ENCODE measurements at regions not wholly inside any gene's neighbourhood (a gene's known extent, or its start where the extent isn't known, plus 50 kb on each side); places are given as distances from the start of the nearest gene placed in this dataset.

DNA sequence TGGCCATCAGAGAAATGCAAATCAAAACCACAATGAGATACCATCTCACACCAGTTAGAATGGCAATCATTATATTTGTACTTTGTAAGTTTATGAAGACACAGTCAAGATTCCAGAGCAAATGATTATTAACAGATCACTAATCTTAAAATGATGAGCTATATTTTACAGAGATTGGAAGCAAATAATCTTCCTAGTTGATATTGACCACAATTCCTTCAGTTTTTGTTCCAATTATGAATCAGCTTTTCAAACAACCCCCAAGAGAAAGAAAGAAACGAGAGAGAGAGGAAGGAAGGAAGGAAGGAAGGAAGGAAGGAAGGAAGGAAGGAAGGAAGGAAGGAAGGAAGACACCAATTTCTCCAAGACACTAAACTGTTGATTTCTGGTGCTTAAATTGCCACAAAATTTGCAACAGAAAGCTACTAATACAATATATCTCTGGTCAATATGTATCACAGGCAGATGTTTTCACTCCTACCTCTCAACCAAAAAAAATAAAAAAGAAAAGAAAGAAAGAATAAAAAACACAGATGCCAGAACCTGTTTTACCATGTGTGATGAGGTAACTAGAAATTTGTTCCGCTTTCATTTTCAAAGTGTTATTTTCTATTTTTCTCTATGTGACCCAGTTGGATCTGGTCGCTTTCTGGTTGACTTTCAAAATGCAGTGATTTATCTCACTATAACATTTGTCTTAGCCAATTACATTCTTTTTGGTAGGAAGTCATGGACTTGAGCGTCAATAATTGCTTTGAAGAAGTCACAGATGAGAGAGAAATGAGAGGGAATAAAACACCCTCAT lies 1609.6 kb downstream of the SI start:
- no peak overlapping the region for H3K4me3 ChIP-seq (ENCODE audit: control insufficient read depth, low read depth, low read length)
- no peak for DNase-seq (ENCODE audit: low read depth)
- TF ChIP-seq, protein P1, sequence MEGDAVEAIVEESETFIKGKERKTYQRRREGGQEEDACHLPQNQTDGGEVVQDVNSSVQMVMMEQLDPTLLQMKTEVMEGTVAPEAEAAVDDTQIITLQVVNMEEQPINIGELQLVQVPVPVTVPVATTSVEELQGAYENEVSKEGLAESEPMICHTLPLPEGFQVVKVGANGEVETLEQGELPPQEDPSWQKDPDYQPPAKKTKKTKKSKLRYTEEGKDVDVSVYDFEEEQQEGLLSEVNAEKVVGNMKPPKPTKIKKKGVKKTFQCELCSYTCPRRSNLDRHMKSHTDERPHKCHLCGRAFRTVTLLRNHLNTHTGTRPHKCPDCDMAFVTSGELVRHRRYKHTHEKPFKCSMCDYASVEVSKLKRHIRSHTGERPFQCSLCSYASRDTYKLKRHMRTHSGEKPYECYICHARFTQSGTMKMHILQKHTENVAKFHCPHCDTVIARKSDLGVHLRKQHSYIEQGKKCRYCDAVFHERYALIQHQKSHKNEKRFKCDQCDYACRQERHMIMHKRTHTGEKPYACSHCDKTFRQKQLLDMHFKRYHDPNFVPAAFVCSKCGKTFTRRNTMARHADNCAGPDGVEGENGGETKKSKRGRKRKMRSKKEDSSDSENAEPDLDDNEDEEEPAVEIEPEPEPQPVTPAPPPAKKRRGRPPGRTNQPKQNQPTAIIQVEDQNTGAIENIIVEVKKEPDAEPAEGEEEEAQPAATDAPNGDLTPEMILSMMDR (IDR thresholded peaks at IDR 0.05; ENCODE audit: control insufficient read depth, insufficient read depth, low read depth, low read length, missing control alignments), result no peak

DNA sequence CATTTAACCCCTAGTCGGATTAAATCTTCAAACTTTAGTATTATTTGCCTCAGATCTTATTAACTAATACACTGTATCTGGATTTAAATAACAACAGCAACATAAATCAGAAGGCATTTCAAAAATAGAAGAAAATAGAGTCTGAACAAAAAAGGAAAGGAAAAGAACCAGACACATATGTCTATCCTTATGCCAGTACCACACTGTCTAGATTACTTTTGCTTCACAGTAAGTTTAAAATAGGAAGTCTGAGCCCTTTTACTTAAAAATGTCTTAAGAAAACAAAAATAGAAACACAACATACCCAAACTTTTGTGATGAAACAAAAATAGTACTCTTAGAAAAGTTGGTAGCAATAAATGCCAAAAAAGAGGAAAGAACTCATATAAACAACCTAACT lies 1615.8 kb downstream of the SI start:
- no peak for DNase-seq (ENCODE audit: low read depth)
- TF ChIP-seq, protein P1 (IDR thresholded peaks at IDR 0.05; ENCODE audit: control insufficient read depth, insufficient read depth, low read depth, low read length, missing control alignments), result no peak
- no peak overlapping the region for H3K4me3 ChIP-seq (ENCODE audit: control insufficient read depth, low read depth, low read length)

DNA sequence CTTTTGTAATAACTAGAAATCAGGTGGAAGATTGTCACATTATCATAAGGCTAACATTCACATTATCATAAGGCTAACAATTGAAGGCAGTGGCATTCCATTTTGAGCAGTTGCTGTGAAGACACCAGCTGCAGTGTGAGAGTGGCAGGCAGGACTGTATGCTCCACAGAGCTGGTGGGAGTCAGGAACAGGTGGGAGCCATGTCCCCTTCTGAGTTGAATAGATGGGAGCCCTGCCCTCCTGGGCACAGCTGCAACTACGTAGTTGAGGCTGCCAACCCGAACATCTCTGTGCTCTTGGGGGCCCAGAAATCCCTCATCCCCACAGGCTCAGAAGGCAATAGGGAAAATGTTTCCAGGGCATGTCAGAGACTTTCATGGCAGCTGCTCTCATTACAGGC lies 1627.6 kb downstream of the SI start:
- no peak overlapping the region for H3K4me3 ChIP-seq (ENCODE audit: control insufficient read depth, low read depth, low read length)
- DNase-seq (ENCODE audit: low read depth), result no peak
- TF ChIP-seq, protein P1 (IDR thresholded peaks at IDR 0.05; ENCODE audit: control insufficient read depth, insufficient read depth, low read depth, low read length, missing control alignments), result no peak

DNA sequence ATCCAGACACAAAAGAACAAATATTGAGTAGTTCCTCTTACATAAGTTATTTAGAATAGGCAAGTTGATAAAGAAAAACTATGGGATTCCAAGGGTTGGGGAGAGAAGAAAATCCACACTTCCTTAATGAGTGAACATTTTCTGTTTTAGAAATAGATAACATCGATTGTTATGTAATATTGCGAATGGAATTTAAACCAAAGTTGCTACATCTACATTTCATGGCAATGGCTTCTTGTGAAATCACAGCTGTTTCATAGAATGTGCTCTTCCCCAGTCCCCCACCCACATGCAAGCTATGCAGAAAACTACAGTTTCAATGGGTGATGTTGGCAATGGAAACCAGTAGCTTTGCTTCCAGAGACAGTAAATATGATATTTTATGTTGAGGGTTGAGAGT lies 1639.5 kb downstream of the SI start:
- TF ChIP-seq, protein P1 (IDR thresholded peaks at IDR 0.05; ENCODE audit: control insufficient read depth, insufficient read depth, low read depth, low read length, missing control alignments), result no peak
- DNase-seq (ENCODE audit: low read depth), result no peak

DNA sequence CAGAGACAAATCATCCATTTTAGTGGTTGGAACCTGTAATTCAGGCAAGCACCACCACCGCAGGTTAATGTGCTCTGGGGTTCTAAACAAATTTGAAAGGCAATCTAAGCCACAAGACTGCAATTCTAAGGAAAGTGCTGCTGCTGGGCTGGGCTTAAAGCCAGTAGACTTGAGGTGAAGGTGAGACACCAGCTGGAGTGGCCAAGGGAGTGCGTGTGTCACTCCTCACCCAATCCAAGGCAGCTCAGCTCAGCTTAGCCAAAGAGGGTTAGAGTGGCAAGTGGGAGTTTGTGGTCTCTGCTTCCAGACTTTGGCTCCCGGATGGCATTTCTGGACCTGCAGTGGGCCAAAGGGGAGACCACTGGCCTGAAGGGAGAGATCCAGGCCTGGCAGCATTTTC lies 1655.6 kb downstream of the SI start:
- no peak overlapping the region for H3K4me3 ChIP-seq (ENCODE audit: control insufficient read depth, low read depth, low read length)
- TF ChIP-seq, protein P1 (IDR thresholded peaks at IDR 0.05; ENCODE audit: control insufficient read depth, insufficient read depth, low read depth, low read length, missing control alignments), result no peak
- DNase-seq (ENCODE audit: low read depth), result no peak

More for the DNA sequence above, 1639.5 kb downstream of the SI start:
- H3K4me3 ChIP-seq (ENCODE audit: control insufficient read depth, low read depth, low read length), result no peak overlapping the region

DNA sequence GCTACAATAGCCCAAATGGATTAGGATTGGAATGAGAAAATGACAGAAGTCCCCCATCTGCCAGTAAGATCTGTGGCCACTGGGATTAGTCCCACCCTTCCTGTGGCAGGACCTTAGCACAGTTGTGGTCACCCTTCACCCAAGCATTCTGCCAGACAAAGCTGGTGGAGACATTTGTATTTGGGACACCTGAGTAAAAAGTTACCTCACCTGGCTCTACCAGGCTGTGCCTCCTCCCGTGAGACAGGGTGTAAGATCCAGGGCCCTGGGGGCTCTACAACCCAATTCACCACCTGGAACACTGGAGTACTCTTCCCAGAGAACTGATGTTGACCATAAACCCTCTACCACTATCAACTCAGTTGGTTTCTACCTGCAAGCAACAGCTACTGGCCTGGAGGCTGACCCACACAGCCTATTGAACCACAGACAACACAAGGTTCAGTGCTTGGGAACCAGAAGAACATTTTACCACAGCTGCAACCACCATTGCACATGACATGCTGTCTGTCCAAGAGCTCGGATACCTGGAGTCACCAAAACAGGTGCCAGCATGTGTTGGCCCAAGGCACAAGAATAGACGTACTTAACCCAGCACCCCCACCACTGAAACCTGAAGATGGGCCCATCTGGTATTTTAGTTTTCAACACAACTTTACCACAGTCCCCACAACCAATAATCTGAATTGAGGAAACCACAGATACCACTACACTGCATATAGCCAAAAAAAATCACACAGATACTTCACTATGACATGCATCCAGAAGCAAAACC lies 1686.7 kb downstream of the SI start:
- no peak overlapping the region for H3K4me3 ChIP-seq (ENCODE audit: control insufficient read depth, low read depth, low read length)
- DNase-seq (ENCODE audit: low read depth), result no peak

More for the DNA sequence above, 1686.7 kb downstream of the SI start:
- TF ChIP-seq, protein P1 (IDR thresholded peaks at IDR 0.05; ENCODE audit: control insufficient read depth, insufficient read depth, low read depth, low read length, missing control alignments), result no peak
